ENCODE measurements at regions not wholly inside any gene's neighbourhood (a gene's known extent, or its start where the extent isn't known, plus 50 kb on each side); places are given as distances from the start of the nearest gene placed in this dataset.

GRCh38 chr10:2128991-2129390 is 391.7 kb upstream of the ADARB2 start:
- no peak for TF ChIP-seq POLR2AphosphoS5 (IDR thresholded peaks at IDR 0.05)
- TF ChIP-seq, protein P1, sequence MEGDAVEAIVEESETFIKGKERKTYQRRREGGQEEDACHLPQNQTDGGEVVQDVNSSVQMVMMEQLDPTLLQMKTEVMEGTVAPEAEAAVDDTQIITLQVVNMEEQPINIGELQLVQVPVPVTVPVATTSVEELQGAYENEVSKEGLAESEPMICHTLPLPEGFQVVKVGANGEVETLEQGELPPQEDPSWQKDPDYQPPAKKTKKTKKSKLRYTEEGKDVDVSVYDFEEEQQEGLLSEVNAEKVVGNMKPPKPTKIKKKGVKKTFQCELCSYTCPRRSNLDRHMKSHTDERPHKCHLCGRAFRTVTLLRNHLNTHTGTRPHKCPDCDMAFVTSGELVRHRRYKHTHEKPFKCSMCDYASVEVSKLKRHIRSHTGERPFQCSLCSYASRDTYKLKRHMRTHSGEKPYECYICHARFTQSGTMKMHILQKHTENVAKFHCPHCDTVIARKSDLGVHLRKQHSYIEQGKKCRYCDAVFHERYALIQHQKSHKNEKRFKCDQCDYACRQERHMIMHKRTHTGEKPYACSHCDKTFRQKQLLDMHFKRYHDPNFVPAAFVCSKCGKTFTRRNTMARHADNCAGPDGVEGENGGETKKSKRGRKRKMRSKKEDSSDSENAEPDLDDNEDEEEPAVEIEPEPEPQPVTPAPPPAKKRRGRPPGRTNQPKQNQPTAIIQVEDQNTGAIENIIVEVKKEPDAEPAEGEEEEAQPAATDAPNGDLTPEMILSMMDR (IDR thresholded peaks at IDR 0.05): no peak

All from suprapubic skin (tissue), 3 donors.